ENCODE measurements at regions not wholly inside any gene's neighbourhood (a gene's known extent, or its start where the extent isn't known, plus 50 kb on each side); places are given as distances from the start of the nearest gene placed in this dataset.

DNA sequence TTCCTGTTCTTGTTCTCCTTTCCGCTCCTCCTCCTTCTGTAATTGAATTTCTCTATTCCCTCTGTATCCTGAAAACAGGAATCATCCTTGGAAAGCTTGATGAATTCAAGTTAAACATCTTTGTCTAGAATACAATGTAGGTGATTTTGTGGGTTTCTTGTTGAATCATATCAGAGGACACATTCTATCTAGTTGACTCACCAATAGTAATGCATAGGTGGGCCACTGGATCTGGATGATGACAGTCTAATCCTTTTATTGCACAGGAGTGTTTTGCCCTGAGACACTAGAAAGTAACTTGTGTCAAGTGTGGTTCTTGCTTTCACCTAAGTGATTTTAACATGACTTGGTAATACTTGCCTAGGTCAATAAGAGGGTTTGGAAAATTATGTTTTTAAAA lies 164.3 kb downstream of the RFPL4B start:
- H3K36me3 ChIP-seq = no peaks in the 10 kb centered on the region
- 91 to 96% methylated on average over 1 of the region's 1 CpG for WGBS, 2 donors
- intact Hi-C loops (cut with DNase I) = no loop called here
- ATAC-seq (no peak), DNase-seq (no peak)
- H3K4me1 ChIP-seq = no peaks in the 10 kb centered on the region
- H3K27me3 ChIP-seq = no peaks in the 10 kb centered on the region
- TF ChIP-seq, protein P1, sequence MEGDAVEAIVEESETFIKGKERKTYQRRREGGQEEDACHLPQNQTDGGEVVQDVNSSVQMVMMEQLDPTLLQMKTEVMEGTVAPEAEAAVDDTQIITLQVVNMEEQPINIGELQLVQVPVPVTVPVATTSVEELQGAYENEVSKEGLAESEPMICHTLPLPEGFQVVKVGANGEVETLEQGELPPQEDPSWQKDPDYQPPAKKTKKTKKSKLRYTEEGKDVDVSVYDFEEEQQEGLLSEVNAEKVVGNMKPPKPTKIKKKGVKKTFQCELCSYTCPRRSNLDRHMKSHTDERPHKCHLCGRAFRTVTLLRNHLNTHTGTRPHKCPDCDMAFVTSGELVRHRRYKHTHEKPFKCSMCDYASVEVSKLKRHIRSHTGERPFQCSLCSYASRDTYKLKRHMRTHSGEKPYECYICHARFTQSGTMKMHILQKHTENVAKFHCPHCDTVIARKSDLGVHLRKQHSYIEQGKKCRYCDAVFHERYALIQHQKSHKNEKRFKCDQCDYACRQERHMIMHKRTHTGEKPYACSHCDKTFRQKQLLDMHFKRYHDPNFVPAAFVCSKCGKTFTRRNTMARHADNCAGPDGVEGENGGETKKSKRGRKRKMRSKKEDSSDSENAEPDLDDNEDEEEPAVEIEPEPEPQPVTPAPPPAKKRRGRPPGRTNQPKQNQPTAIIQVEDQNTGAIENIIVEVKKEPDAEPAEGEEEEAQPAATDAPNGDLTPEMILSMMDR (IDR thresholded peaks at IDR 0.05) = no peak
- H3K4me3 ChIP-seq = no peak overlapping the region
- peaks cover 0 to 11% (median 0%) of the 10 kb centered on the region in 11 donors for H3K9me3 ChIP-seq
- no peak overlapping the region for H3K27ac ChIP-seq

DNA sequence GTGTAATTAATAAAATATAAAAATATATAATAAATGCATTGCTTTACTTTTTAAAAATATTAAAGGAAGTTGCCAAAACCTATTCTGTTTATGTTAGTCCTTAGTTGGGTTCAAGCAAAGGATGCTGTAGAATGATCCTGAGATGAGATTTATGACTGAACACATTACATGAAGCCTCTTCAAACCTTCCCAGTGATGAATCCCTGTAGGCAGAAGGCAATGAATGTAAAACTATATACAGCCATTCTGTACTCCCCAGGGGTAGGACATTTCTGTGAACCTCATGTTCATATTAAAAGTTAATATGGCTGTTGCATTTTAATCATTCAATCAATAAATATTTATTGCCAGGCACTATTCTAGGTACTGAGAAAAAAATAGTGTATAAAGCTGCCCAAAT lies 166.0 kb downstream of the RFPL4B start:
- peaks cover 0 to 11% (median 0%) of the 10 kb centered on the region in 11 donors for H3K9me3 ChIP-seq
- no peaks in the 10 kb centered on the region for H3K36me3 ChIP-seq
- H3K4me1 ChIP-seq = no peaks in the 10 kb centered on the region
- no peak overlapping the region for H3K27ac ChIP-seq
- DNase-seq (no peak), ATAC-seq (no peak)
- no peak overlapping the region for H3K4me3 ChIP-seq
- intact Hi-C loops (cut with DNase I) = no loop called here
- H3K27me3 ChIP-seq = no peaks in the 10 kb centered on the region
- TF ChIP-seq, protein P1 (IDR thresholded peaks at IDR 0.05) = no peak

DNA sequence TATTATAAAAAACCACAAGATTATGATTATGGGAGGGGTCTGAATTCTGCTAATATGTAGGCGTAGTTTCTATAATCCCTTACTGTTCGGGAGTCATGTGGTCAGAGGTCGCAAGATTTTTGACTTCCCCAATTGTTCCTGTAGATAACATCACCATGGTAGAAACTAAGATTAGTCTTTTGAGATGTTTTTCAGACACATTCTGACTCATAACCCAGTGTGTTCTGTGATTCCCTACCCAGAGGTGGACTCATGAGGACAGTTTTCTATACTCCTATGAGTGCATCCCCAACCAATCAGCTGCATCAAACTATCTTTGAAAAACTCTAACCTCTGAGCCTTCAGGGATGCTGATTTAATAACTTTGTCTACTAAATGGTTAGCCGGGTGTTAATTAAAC lies 175.5 kb downstream of the RFPL4B start:
- intact Hi-C loops (cut with DNase I) = no loop called here
- TF ChIP-seq, protein P1 (IDR thresholded peaks at IDR 0.05) = no peak
- ATAC-seq = no peak
- WGBS, 2 donors = 80 to 91% methylated on average over 4 of the region's 4 CpGs
- Histone ChIP-seq H3K9me3 (no peaks in the 10 kb centered on the region), H3K4me3 (no peak overlapping the region), H3K4me1 (no peaks in the 10 kb centered on the region), H3K27me3 (no peaks in the 10 kb centered on the region), H3K27ac (no peak overlapping the region), H3K36me3 (no peaks in the 10 kb centered on the region)
- DNase-seq = no peak

DNA sequence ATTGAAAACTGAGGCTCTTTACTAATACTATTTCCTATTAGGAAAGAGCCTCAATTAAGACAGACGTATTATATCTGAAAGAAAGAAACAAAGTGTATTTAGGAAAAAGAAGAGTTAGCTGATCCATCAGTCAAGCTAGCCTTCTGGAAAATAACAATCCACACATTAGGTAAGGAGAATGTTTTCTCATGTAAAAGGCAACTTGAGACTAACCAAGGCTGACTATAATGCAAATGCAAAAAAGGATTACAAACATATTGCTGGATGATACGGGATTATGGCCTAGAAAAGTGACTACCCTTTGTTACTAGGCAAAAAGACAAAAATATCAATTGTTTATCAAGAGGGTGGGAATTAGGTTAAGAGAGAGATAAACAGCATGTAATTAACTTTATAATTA lies 176.9 kb downstream of the RFPL4B start:
- no peaks in the 10 kb centered on the region for H3K9me3 ChIP-seq
- no peaks in the 10 kb centered on the region for H3K4me1 ChIP-seq
- H3K27me3 ChIP-seq = no peaks in the 10 kb centered on the region
- no peaks in the 10 kb centered on the region for H3K36me3 ChIP-seq
- 91 to 93% methylated on average over 2 of the region's 2 CpGs for WGBS, 2 donors
- intact Hi-C loops (cut with DNase I) = no loop called here
- no peak overlapping the region for H3K27ac ChIP-seq
- no peak overlapping the region for H3K4me3 ChIP-seq
- ATAC-seq (no peak), DNase-seq (no peak)
- TF ChIP-seq, protein P1 (IDR thresholded peaks at IDR 0.05) = no peak

DNA sequence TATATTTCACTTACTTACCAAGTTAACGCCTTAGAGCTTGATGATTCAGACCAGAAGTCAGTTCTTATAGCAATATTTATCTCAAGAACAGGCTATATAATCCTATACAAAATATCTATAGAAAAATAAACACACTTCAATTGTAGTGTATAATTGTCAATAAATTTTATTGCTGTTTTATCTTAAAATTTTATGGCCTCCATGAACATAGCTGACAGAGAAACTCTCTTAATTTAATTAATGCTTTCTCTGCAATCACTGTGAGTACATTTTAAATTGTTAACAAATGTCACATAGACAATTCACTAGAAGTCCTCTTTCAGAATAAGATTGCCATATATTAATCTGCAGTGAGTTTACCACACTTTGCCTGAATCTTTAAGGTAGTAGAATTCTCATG lies 178.6 kb downstream of the RFPL4B start:
- H3K36me3 ChIP-seq = no peaks in the 10 kb centered on the region
- intact Hi-C loops (cut with DNase I) = no loop called here
- H3K4me1 ChIP-seq = no peaks in the 10 kb centered on the region
- H3K27ac ChIP-seq = no peak overlapping the region
- H3K27me3 ChIP-seq = no peaks in the 10 kb centered on the region
- DNase-seq = no peak
- H3K4me3 ChIP-seq = no peak overlapping the region
- TF ChIP-seq, protein P1 (IDR thresholded peaks at IDR 0.05) = no peak
- ATAC-seq = no peak
- H3K9me3 ChIP-seq = no peaks in the 10 kb centered on the region
- 96% methylated on average over 1 of the region's 1 CpG for WGBS, 2 donors
